ENCODE measurements at regions not wholly inside any gene's neighbourhood (a gene's known extent, or its start where the extent isn't known, plus 50 kb on each side); places are given as distances from the start of the nearest gene placed in this dataset.

GRCh38 chr9:73024601-73025034, 71.8 kb upstream of the ALDH1A1 start:
- Histone ChIP-seq H3K36me3 (ENCODE audit: control insufficient read depth, insufficient read depth, low read length) (no peaks in the 10 kb centered on the region), H3K27me3 (ENCODE audit: control insufficient read depth, insufficient read depth, low read length, poor library complexity, severe bottlenecking) (no peaks in the 10 kb centered on the region), H3K27ac (ENCODE audit: low read depth, low read length) (no peak overlapping the region), H3K9me3 (ENCODE audit: control insufficient read depth, low read length) (no peaks in the 10 kb centered on the region), H3K4me3 (ENCODE audit: low read length) (no peak overlapping the region), H3K4me1 (ENCODE audit: control insufficient read depth, insufficient read depth, low read length) (no peaks in the 10 kb centered on the region), H3K9ac (ENCODE audit: extremely low read depth, low read length, poor library complexity, severe bottlenecking) (no peak overlapping the region)
- no peaks in the 10 kb centered on the region for H3K4me1 Mint-ChIP-seq
- 92 to 95% methylated on average over 2 to 5 of the region's 6 CpGs for WGBS, 2 experiments (ENCODE audit: insufficient coverage in 1 of 2, insufficient read length in 1 of 2)
- no peaks in the 10 kb centered on the region for H3K36me3 Mint-ChIP-seq (ENCODE audit: low read depth)
- no peak overlapping the region for H3K4me3 Mint-ChIP-seq
- no peaks in the 10 kb centered on the region for H3K9me3 Mint-ChIP-seq
- no peaks in the 10 kb centered on the region for H3K27me3 Mint-ChIP-seq (ENCODE audit: insufficient read depth)
- no peak overlapping the region for H3K27ac Mint-ChIP-seq
- DNase-seq, result no peak
- no peak for TF ChIP-seq CTCF (conservative IDR thresholded peaks at IDR 0.05)

GRCh38 chr9:73023025-73023541, 70.2 kb upstream of the ALDH1A1 start:
- Mint-ChIP-seq H3K36me3 (ENCODE audit: low read depth) (no peaks in the 10 kb centered on the region), H3K4me1 (no peaks in the 10 kb centered on the region), H3K9me3 (peaks cover 2% of the 10 kb centered on the region), H3K27me3 (ENCODE audit: insufficient read depth) (no peaks in the 10 kb centered on the region), H3K4me3 (no peak overlapping the region), H3K27ac (no peak overlapping the region)
- DNase-seq, result peak; percentile 78
- WGBS, 2 experiments (ENCODE audit: insufficient coverage in 1 of 2, insufficient read length in 1 of 2), result 0 to 23% methylated on average over 2 to 7 of the region's 7 CpGs
- Histone ChIP-seq H3K9me3 (ENCODE audit: control insufficient read depth, low read length) (peaks cover 6% of the 10 kb centered on the region), H3K4me3 (ENCODE audit: low read length) (no peak overlapping the region), H3K36me3 (ENCODE audit: control insufficient read depth, insufficient read depth, low read length) (no peaks in the 10 kb centered on the region), H3K27me3 (ENCODE audit: control insufficient read depth, insufficient read depth, low read length, poor library complexity, severe bottlenecking) (no peaks in the 10 kb centered on the region), H3K4me1 (ENCODE audit: control insufficient read depth, insufficient read depth, low read length) (no peaks in the 10 kb centered on the region), H3K27ac (ENCODE audit: low read depth, low read length) (no peak overlapping the region), H3K9ac (ENCODE audit: extremely low read depth, low read length, poor library complexity, severe bottlenecking) (no peak overlapping the region)
- TF ChIP-seq CTCF (conservative IDR thresholded peaks at IDR 0.05), result peak; percentile 96

GRCh38 chr9:73022353-73022752, 69.5 kb upstream of the ALDH1A1 start:
- TF ChIP-seq CTCF (conservative IDR thresholded peaks at IDR 0.05), result no peak
- Histone ChIP-seq H3K36me3 (ENCODE audit: control insufficient read depth, insufficient read depth, low read length) (no peaks in the 10 kb centered on the region), H3K4me1 (ENCODE audit: control insufficient read depth, insufficient read depth, low read length) (no peaks in the 10 kb centered on the region), H3K9ac (ENCODE audit: extremely low read depth, low read length, poor library complexity, severe bottlenecking) (no peak overlapping the region), H3K27ac (ENCODE audit: low read depth, low read length) (no peak overlapping the region), H3K4me3 (ENCODE audit: low read length) (no peak overlapping the region), H3K27me3 (ENCODE audit: control insufficient read depth, insufficient read depth, low read length, poor library complexity, severe bottlenecking) (no peaks in the 10 kb centered on the region), H3K9me3 (ENCODE audit: control insufficient read depth, low read length) (peaks cover 11% of the 10 kb centered on the region)
- Mint-ChIP-seq H3K27me3 (ENCODE audit: insufficient read depth) (no peaks in the 10 kb centered on the region), H3K4me1 (no peaks in the 10 kb centered on the region), H3K9me3 (peaks cover 6% of the 10 kb centered on the region), H3K27ac (no peak overlapping the region), H3K36me3 (ENCODE audit: low read depth) (no peaks in the 10 kb centered on the region), H3K4me3 (no peak overlapping the region)
- DNase-seq, result no peak
- 91% methylated on average over 2 of the region's 2 CpGs; no CpG with 5 or more reads in 1 of the 2 experiments for WGBS, 2 experiments (ENCODE audit: insufficient coverage in 1 of 2, insufficient read length in 1 of 2)

Data from endodermal cell (in vitro differentiated cells).